ENCODE measurements at regions not wholly inside any gene's neighbourhood (a gene's known extent, or its start where the extent isn't known, plus 50 kb on each side); places are given as distances from the start of the nearest gene placed in this dataset.

DNA sequence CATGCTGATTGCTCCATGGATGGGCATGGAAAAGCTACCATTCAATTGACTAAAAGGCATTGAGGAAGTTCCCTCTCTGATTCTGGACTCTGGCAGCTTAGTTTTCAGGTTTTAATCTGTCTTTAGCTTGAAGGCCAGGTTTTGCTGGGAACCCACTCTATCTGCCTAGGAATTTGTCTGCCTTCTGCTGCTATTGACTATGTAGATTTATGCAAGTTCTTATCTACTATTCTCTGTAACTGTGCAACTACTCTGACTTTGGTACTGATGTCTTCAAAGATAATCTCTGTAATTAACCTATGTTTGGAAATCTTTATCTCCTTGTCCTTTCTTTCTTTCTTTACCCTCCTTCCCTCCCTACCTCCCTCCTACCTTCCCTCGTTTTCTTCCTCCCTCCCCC, 178.8 kb downstream of the DSEL start:
- Histone ChIP-seq H3K36me3 (ENCODE audit: control insufficient read depth in 4 of 4, insufficient read depth in 3 of 4, low read depth in 1 of 4, low read length in 3 of 4) (no peaks in the 10 kb centered on the region), H3K27me3 (ENCODE audit: control insufficient read depth in 4 of 4, insufficient read depth in 4 of 4, low read length in 3 of 4) (no peaks in the 10 kb centered on the region), H3K27ac (ENCODE audit: low read depth in 1 of 2, low read length in 2 of 2) (no peak overlapping the region), H3K9me3 (ENCODE audit: control insufficient read depth in 4 of 4, low read length in 3 of 4) (no peaks in the 10 kb centered on the region), H3K4me3 (ENCODE audit: low read depth in 1 of 3, low read length in 3 of 3) (no peak overlapping the region), H3K4me1 (ENCODE audit: control insufficient read depth in 4 of 4, insufficient read depth in 4 of 4, low read length in 3 of 4) (no peaks in the 10 kb centered on the region), H3K9ac (ENCODE audit: low read depth in 1 of 2, low read length in 2 of 2) (no peak overlapping the region)
- WGBS = 4% methylated on average over 1 of the region's 1 CpG
- no peak for DNase-seq (ENCODE audit: low spot score)
- TF ChIP-seq JUND (IDR thresholded peaks at IDR 0.05) (no peak), RXRA (IDR thresholded peaks at IDR 0.05) (no peak), EGR1 (IDR thresholded peaks at IDR 0.05; ENCODE audit: low read depth in 2 of 2) (no peak), YY1 (IDR thresholded peaks at IDR 0.05) (no peak), CTCF (IDR thresholded peaks at IDR 0.05; ENCODE audit: low read depth, low read length, missing input control) (no peak)

DNA sequence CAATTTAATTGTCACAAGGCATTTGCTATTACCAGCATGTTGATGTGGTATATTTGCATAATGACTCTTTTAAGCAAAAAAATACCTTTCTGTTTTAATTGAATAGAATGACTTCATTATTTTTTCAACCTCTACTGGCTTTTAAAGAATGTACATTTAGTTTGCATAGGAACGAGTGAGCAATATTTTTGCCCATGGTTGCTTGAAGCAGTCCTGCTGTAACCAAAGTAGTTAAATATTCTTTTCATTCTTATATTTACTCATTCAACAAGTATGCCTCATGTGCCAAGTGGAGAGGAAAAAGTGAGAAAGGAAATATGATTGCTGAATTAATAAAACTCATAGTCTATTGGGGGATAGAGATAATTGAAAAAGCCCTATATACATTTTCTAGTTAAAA, 184.7 kb downstream of the DSEL start:
- no peak for TF ChIP-seq TAF1 (conservative IDR thresholded peaks at IDR 0.05)
- no peak for TF ChIP-seq RXRA (IDR thresholded peaks at IDR 0.05)
- TF ChIP-seq GABPA (IDR thresholded peaks at IDR 0.05 in 1 of 2, conservative IDR thresholded peaks at IDR 0.05 in 1 of 2) = no peak
- TF ChIP-seq, protein P1, sequence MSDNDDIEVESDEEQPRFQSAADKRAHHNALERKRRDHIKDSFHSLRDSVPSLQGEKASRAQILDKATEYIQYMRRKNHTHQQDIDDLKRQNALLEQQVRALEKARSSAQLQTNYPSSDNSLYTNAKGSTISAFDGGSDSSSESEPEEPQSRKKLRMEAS (IDR thresholded peaks at IDR 0.05) = no peak
- Histone ChIP-seq H3K9ac (ENCODE audit: low read depth in 1 of 2, low read length in 2 of 2) (no peak overlapping the region), H3K4me3 (ENCODE audit: low read depth in 1 of 3, low read length in 3 of 3) (no peak overlapping the region), H3K4me1 (ENCODE audit: control insufficient read depth in 4 of 4, insufficient read depth in 4 of 4, low read length in 3 of 4) (peaks cover 0 to 5% (median 3%) of the 10 kb centered on the region in 4 donors), H3K9me3 (ENCODE audit: control insufficient read depth in 4 of 4, low read length in 3 of 4) (no peaks in the 10 kb centered on the region), H3K36me3 (ENCODE audit: control insufficient read depth in 4 of 4, insufficient read depth in 3 of 4, low read depth in 1 of 4, low read length in 3 of 4) (no peaks in the 10 kb centered on the region), H3K27ac (ENCODE audit: low read depth in 1 of 2, low read length in 2 of 2) (no peak overlapping the region), H3K27me3 (ENCODE audit: control insufficient read depth in 4 of 4, insufficient read depth in 4 of 4, low read length in 3 of 4) (no peaks in the 10 kb centered on the region)
- WGBS = 4% methylated on average over 1 of the region's 1 CpG
- no peak for DNase-seq (ENCODE audit: low spot score)

GRCh38 chr18:67319109-67319508, 197.4 kb downstream of the DSEL start:
- Histone ChIP-seq H3K27me3 (ENCODE audit: control insufficient read depth in 4 of 4, insufficient read depth in 4 of 4, low read length in 3 of 4) (no peaks in the 10 kb centered on the region), H3K4me3 (ENCODE audit: low read depth in 1 of 3, low read length in 3 of 3) (no peak overlapping the region), H3K9ac (ENCODE audit: low read depth in 1 of 2, low read length in 2 of 2) (no peak overlapping the region), H3K36me3 (ENCODE audit: control insufficient read depth in 4 of 4, insufficient read depth in 3 of 4, low read depth in 1 of 4, low read length in 3 of 4) (no peaks in the 10 kb centered on the region), H3K4me1 (ENCODE audit: control insufficient read depth in 4 of 4, insufficient read depth in 4 of 4, low read length in 3 of 4) (no peaks in the 10 kb centered on the region), H3K9me3 (ENCODE audit: control insufficient read depth in 4 of 4, low read length in 3 of 4) (no peaks in the 10 kb centered on the region), H3K27ac (ENCODE audit: low read depth in 1 of 2, low read length in 2 of 2) (no peak overlapping the region)
- DNase-seq (ENCODE audit: low spot score) = no peak
- WGBS = 57% methylated on average over 2 of the region's 2 CpGs
- TF ChIP-seq, protein P1 (IDR thresholded peaks at IDR 0.05) = no peak
- TF ChIP-seq NR2F2 (IDR thresholded peaks at IDR 0.05) = no peak
- TF ChIP-seq TAF1 (conservative IDR thresholded peaks at IDR 0.05) = no peak
- TF ChIP-seq CTCF (IDR thresholded peaks at IDR 0.05; ENCODE audit: low read depth, low read length, missing input control) = no peak
- TF ChIP-seq FOXA2 (IDR thresholded peaks at IDR 0.05) = no peak
- no peak for TF ChIP-seq EGR1 (IDR thresholded peaks at IDR 0.05; ENCODE audit: low read depth in 2 of 2)
- TF ChIP-seq GABPA (IDR thresholded peaks at IDR 0.05 in 1 of 2, conservative IDR thresholded peaks at IDR 0.05 in 1 of 2) = no peak
- TF ChIP-seq RXRA (IDR thresholded peaks at IDR 0.05) = no peak
- TF ChIP-seq HNF4A (conservative IDR thresholded peaks at IDR 0.05) = no peak
- TF ChIP-seq, protein P2, sequence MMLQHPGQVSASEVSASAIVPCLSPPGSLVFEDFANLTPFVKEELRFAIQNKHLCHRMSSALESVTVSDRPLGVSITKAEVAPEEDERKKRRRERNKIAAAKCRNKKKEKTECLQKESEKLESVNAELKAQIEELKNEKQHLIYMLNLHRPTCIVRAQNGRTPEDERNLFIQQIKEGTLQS (IDR thresholded peaks at IDR 0.05) = no peak

All from liver (tissue), 8 donors.